ENCODE measurements at regions not wholly inside any gene's neighbourhood (a gene's known extent, or its start where the extent isn't known, plus 50 kb on each side); places are given as distances from the start of the nearest gene placed in this dataset.

GRCh38 chr10:130361351-130362105 lies 225.3 kb downstream of the GLRX3 start:
- no peak for DNase-seq (ENCODE audit: low read depth in 1 of 2, low spot score in 1 of 2)
- FAIRE-seq, result no peak
- no peak for ATAC-seq
- H3K4me1 ChIP-seq, result no peaks in the 10 kb centered on the region
- ChIA-PET CTCF (interaction anchor here (0.5 kb wide), 1 partner anchor 701 kb away, joined by 3 read pairs; no protein-coding TSS in a partner anchor), POLR2A (no interaction called here)
- TF ChIP-seq E2F6 (IDR thresholded peaks at IDR 0.05; ENCODE audit: borderline replicate concordance, low read depth), result no peak
- TF ChIP-seq CBX2 (IDR thresholded peaks at IDR 0.05; ENCODE audit: borderline replicate concordance, low read depth), result no peak
- no peak for TF ChIP-seq ZNF302 (CRISPR knock-in tag; IDR thresholded peaks at IDR 0.05)
- no peak for TF ChIP-seq HMGXB4 (CRISPR knock-in tag; IDR thresholded peaks at IDR 0.05; ENCODE audit: borderline replicate concordance)
- no peak for TF ChIP-seq ZC3H11A (IDR thresholded peaks at IDR 0.05)
- TF ChIP-seq POLR2AphosphoS2 (conservative IDR thresholded peaks at IDR 0.05; ENCODE audit: low read length), result no peak
- TF ChIP-seq HES2 (IDR thresholded peaks at IDR 0.05), result no peak
- no peak for TF ChIP-seq RAD21 (conservative IDR thresholded peaks at IDR 0.05 in 1 of 2, IDR thresholded peaks at IDR 0.05 in 1 of 2)
- TF ChIP-seq ZSCAN20 (CRISPR knock-in tag; IDR thresholded peaks at IDR 0.05), result no peak
- TF ChIP-seq FOXS1 (CRISPR knock-in tag; IDR thresholded peaks at IDR 0.05), result no peak
- no peak for TF ChIP-seq BCL3 (IDR thresholded peaks at IDR 0.05)
- TF ChIP-seq MAFK (IDR thresholded peaks at IDR 0.05; ENCODE audit: partially characterized antibody), result no peak
- no peak for TF ChIP-seq HDAC2 (IDR thresholded peaks at IDR 0.05)
- no peak for TF ChIP-seq CHD4 (IDR thresholded peaks at IDR 0.05; ENCODE audit: borderline replicate concordance)
- TF ChIP-seq TP53 (CRISPR knock-in tag; IDR thresholded peaks at IDR 0.05), result no peak
- TF ChIP-seq GATA3 (IDR thresholded peaks at IDR 0.05; ENCODE audit: borderline replicate concordance), result no peak
- no peak for TF ChIP-seq BHLHE40 (IDR thresholded peaks at IDR 0.05; ENCODE audit: low read depth, low read length)
- TF ChIP-seq RCOR1 (IDR thresholded peaks at IDR 0.05; ENCODE audit: low read depth, low read length), result no peak
- H3K9me3 ChIP-seq, result no peaks in the 10 kb centered on the region; the same call in 2 of the 3 replicates
- H3K27ac ChIP-seq, result no peak overlapping the region
- no peak overlapping the region for H3K4me2 ChIP-seq
- WGBS (ENCODE audit: missing lambda C conversion rate), result 4% methylated on average over 8 of the region's 10 CpGs
- no peak overlapping the region for H3K4me3 ChIP-seq

GRCh38 chr10:130362308-130362761 lies 226.1 kb downstream of the GLRX3 start:
- ATAC-seq, result no peak

GRCh38 chr10:130363051-130363450 lies 226.9 kb downstream of the GLRX3 start:
- no peak for FAIRE-seq
- H3K9me3 ChIP-seq, result no peaks in the 10 kb centered on the region; the same call in 2 of the 3 replicates
- CTCF ChIA-PET, result no interaction called here
- TF ChIP-seq HEYL (CRISPR knock-in tag; IDR thresholded peaks at IDR 0.05) (no peak), HMGXB4 (CRISPR knock-in tag; IDR thresholded peaks at IDR 0.05; ENCODE audit: borderline replicate concordance) (no peak), PBX3 (IDR thresholded peaks at IDR 0.05) (no peak), JUNB (IDR thresholded peaks at IDR 0.05) (no peak), CBX8 (IDR thresholded peaks at IDR 0.05) (no peak), ZC3H11A (IDR thresholded peaks at IDR 0.05) (no peak), ELK1 (IDR thresholded peaks at IDR 0.05; ENCODE audit: low read depth, low read length) (no peak)

More at GRCh38 chr10:130362308-130362761, 226.1 kb downstream of the GLRX3 start:
- WGBS (ENCODE audit: missing lambda C conversion rate), result 40% methylated on average over 8 of the region's 9 CpGs
- Histone ChIP-seq H3K4me2 (no peak overlapping the region), H3K4me1 (no peaks in the 10 kb centered on the region), H3K9me3 (no peaks in the 10 kb centered on the region; the same call in 2 of the 3 replicates), H3K4me3 (no peak overlapping the region), H3K27ac (no peak overlapping the region)
- ChIA-PET CTCF (interaction anchor here (0.5 kb wide), 1 partner anchor 702 kb away, joined by 3 read pairs; no protein-coding TSS in a partner anchor), POLR2A (no interaction called here)
- no peak for FAIRE-seq
- TF ChIP-seq SMC3 (IDR thresholded peaks at IDR 0.05) (no peak), CBX2 (IDR thresholded peaks at IDR 0.05; ENCODE audit: borderline replicate concordance, low read depth) (no peak), HEYL (CRISPR knock-in tag; IDR thresholded peaks at IDR 0.05) (no peak)
- no peak for DNase-seq (ENCODE audit: low read depth in 1 of 2, low spot score in 1 of 2)

More at GRCh38 chr10:130363051-130363450, 226.9 kb downstream of the GLRX3 start:
- WGBS (ENCODE audit: missing lambda C conversion rate), result 26% methylated on average over 4 of the region's 5 CpGs
- ATAC-seq (no peak), DNase-seq (ENCODE audit: low read depth in 1 of 2, low spot score in 1 of 2) (no peak)
- POLR2A ChIA-PET, result no interaction called here
- H3K27ac ChIP-seq, result no peak overlapping the region
- no peak overlapping the region for H3K4me3 ChIP-seq
- H3K4me2 ChIP-seq, result no peak overlapping the region
- no peaks in the 10 kb centered on the region for H3K4me1 ChIP-seq

All from A549 (cell line).